HepG2 (cell line): ENCODE measurements at regions not wholly inside any gene's neighbourhood (a gene's known extent, or its start where the extent isn't known, plus 50 kb on each side); places are given as distances from the start of the nearest gene placed in this dataset.

Source experiments
- ATAC-seq: fragments of 200-7000 bp; cut with Tn5 transposase; 3 replicates; pipeline ENCODE4 v1.9.1; 2020; ENCODE audit warnings: mild to moderate bottlenecking, moderate library complexity
- BruUV-seq: library from RNA; stranded (reverse); fragments of 400-500 nt; replicated peaks from 2 replicates; lab custom pipeline; 2021; lab: Mats Ljungman, UMichigan
- CTCF ChIA-PET: fragments of 300-600 bp; formaldehyde crosslinking; extraction: SDS; loops from one replicate; lab custom pipeline; 2021; ENCODE audit warnings: low total read pairs, inconsistent platforms, low intra/inter-chr PET ratio; lab: Yijun Ruan, JAX
- POLR2A ChIA-PET: fragments of 350-600 bp; sonication (Branson Sonifier 250); formaldehyde crosslinking; loops from one replicate; lab custom pipeline; 2020; ENCODE audit warnings: antibody characterized with exemption, inconsistent platforms; lab: Yijun Ruan, JAX
- DNase-seq: peaks from one replicate; pipeline ENCODE4 v3.0.0-alpha.2; 2015; ENCODE audit warnings: low spot score
- FAIRE-seq: peaks from 3 replicates; lab custom pipeline; 2011; peaks lifted over from hg19 to GRCh38; lab: Jason Lieb, UNC
- H2AFZ ChIP-seq: one replicate; pipeline ENCODE4 v1.6.1; 2011; ENCODE audit warnings: low read length, inconsistent platforms
- H3K27ac ChIP-seq: fragments of 300-600 bp; 3 replicates; pipeline ENCODE4 v1.8.0; 2011; ENCODE audit warnings: mixed run types, mild to moderate bottlenecking, mixed read lengths, low read length, inconsistent platforms; ENCODE audit not compliant: insufficient read depth; ENCODE audit errors: extremely low read length
- H3K27me3 ChIP-seq, 2 experiments: fragments of 200-600 bp in 1 of 2; 2 replicates in 1 of 2; 3 replicates in 1 of 2; pipeline versions ENCODE4 v1.6.0 to v1.8.0; 2011; ENCODE audit warnings: low read length in 2 of 2, mild to moderate bottlenecking in 2 of 2, moderate library complexity in 2 of 2, inconsistent platforms in 1 of 2; ENCODE audit not compliant: insufficient read depth in 2 of 2, control insufficient read depth in 1 of 2
- H3K36me3 ChIP-seq, 2 experiments: fragments of 200-600 bp in 1 of 2; replicated peaks in 1 of 2; 2 replicates in 1 of 2; 3 replicates in 1 of 2; pipeline versions ENCODE4 v1.5.1 to v1.8.0; 2011; ENCODE audit warnings: low read length in 2 of 2, inconsistent platforms in 1 of 2; ENCODE audit not compliant: insufficient read depth in 2 of 2, control insufficient read depth in 1 of 2
- H3K4me1 ChIP-seq: 2 replicates; pipeline ENCODE4 v1.5.1; 2012; ENCODE audit warnings: low read length, inconsistent platforms; ENCODE audit not compliant: insufficient read depth
- H3K4me2 ChIP-seq: 2 replicates; pipeline ENCODE4 v1.6.0; 2011; ENCODE audit warnings: low read depth, low read length, inconsistent platforms
- H3K4me3 ChIP-seq, 3 experiments: fragments of 200-600 bp in 1 of 3; sonication (generic), shearing (Covaris generic) in 1 of 3; replicated peaks in 1 of 3; 2 replicates each; pipeline ENCODE4 v1.5.1; 2011 to 2016; ENCODE audit warnings: low read length in 3 of 3, inconsistent platforms in 2 of 3, low read depth in 2 of 3, mild to moderate bottlenecking in 2 of 3, control low read depth in 1 of 3, mixed read lengths in 1 of 3; ENCODE audit not compliant: insufficient read depth in 1 of 3
- H3K79me2 ChIP-seq: one replicate; pipeline ENCODE4 v1.6.1; 2011; ENCODE audit warnings: low read length, inconsistent platforms; ENCODE audit not compliant: insufficient read depth
- H3K9ac ChIP-seq: 2 replicates; pipeline ENCODE4 v1.6.0; 2011; ENCODE audit warnings: mild to moderate bottlenecking, low read depth, low read length, inconsistent platforms; ENCODE audit not compliant: insufficient read depth
- H3K9me3 ChIP-seq: 2 replicates; pipeline ENCODE4 v1.5.1; 2012; ENCODE audit warnings: mild to moderate bottlenecking, low read length
- H4K20me1 ChIP-seq: 2 replicates; pipeline ENCODE4 v1.6.0; 2011; ENCODE audit warnings: inconsistent platforms, mild to moderate bottlenecking, low read length, moderate library complexity; ENCODE audit not compliant: insufficient read depth
- ASH2L ChIP-seq: fragments of 300-600, 200-600 bp; sonication (generic); IDR thresholded peaks from 2 replicates; pipeline ENCODE4 v1.7.0; 2017; ENCODE audit warnings: low read depth, mild to moderate bottlenecking, moderate library complexity, mixed read lengths, low read length; ENCODE audit not compliant: insufficient read length
- DMAP1 ChIP-seq: IDR thresholded peaks from 2 replicates; pipeline ENCODE4 v1.6.1; 2016
- FOXC1 ChIP-seq: sonication (generic); formaldehyde crosslinking; IDR thresholded peaks from 2 replicates; pipeline ENCODE4 v1.8.0; 2022; ENCODE audit warnings: mild to moderate bottlenecking, missing genetic modification reagents, borderline replicate concordance
- JARID2 ChIP-seq: sonication (generic); formaldehyde crosslinking; IDR thresholded peaks from 2 replicates; pipeline ENCODE4 v1.8.1; 2023; ENCODE audit warnings: missing genetic modification reagents, inconsistent platforms; ENCODE audit not compliant: insufficient replicate concordance
- RBFOX2 ChIP-seq: fragments of 200-400 bp; formaldehyde crosslinking; IDR thresholded peaks from 2 replicates; pipeline ENCODE4 v1.6.1; 2017; ENCODE audit warnings: low read depth, mild to moderate bottlenecking, low read length
- RFXANK ChIP-seq: IDR thresholded peaks from 2 replicates; pipeline ENCODE4 v1.6.1; 2016
- ZKSCAN8 ChIP-seq: IDR thresholded peaks from 2 replicates; pipeline ENCODE4 v1.6.1; 2016; ENCODE audit warnings: borderline replicate concordance, missing genetic modification reagents, missing compliant biosample characterization
- ZNF256 ChIP-seq: sonication (generic); formaldehyde crosslinking; conservative IDR thresholded peaks from 2 replicates; pipeline ENCODE4 v1.4.0; 2020; ENCODE audit warnings: missing genetic modification reagents
- ZNF326 ChIP-seq: sonication (generic); formaldehyde crosslinking; IDR thresholded peaks from 2 replicates; pipeline ENCODE4 v1.4.0; 2020; ENCODE audit warnings: missing genetic modification reagents, borderline replicate concordance
- ZNF747 ChIP-seq: sonication (generic); formaldehyde crosslinking; IDR thresholded peaks from 2 replicates; pipeline ENCODE4 v1.8.1; 2023; ENCODE audit warnings: missing genetic modification reagents, mild to moderate bottlenecking, borderline replicate concordance
- WGBS: methylation state at CpG from one replicate; pipeline ENCODE4 v1.1.6; 2017; ENCODE audit warnings: low lambda C conversion rate; 5-methylcytosine and 5-hydroxymethylcytosine counted together
- in situ Hi-C: cut with HindIII; loops from 2 replicates; pipeline ENCODE4 v1.10.0; 2017; ENCODE audit warnings: low pct_unique_long_range_greater_than_20kb; ENCODE audit not compliant: extremely low pct_ligation_motif_present
- intact Hi-C: fragments of 100-400 bp; cut with micrococcal nuclease; formaldehyde crosslinking; loops from one replicate; pipeline ENCODE4 v1.10.0; 2022; ENCODE audit not compliant: unreplicated experiment
- TF ChIP-seq, protein P1 (sequence below): sonication (generic); formaldehyde crosslinking; IDR thresholded peaks from 2 replicates; pipeline ENCODE4 v1.8.0; 2023; ENCODE audit warnings: mild to moderate bottlenecking, missing genetic modification reagents
- TF ChIP-seq, protein P2 (sequence below): sonication (generic); formaldehyde crosslinking; IDR thresholded peaks from 2 replicates; pipeline ENCODE4 v1.5.0; 2020; ENCODE audit warnings: mild to moderate bottlenecking, missing genetic modification reagents, borderline replicate concordance

DNA sequence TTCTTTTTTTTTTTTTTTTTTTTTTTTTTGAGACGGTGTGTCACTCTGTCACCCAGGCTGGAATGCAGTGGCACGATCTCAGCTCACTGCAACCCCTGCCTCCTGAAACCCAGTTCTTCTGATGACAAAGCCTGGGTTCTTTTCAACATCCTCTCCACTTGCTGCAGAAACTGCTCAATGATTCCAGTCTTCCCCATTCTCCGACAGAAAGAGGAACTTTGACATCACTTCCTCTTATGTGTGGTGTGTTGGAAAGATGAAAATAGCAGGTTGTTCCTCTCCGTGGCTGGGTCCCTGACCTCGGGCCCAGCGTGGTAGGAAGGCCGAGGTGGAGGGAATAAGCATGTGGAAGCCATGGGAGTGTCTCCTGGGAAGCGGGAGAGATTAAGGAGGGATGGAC, 198.4 kb downstream of the PHETA1 start (continued):
- TF ChIP-seq, protein P1, sequence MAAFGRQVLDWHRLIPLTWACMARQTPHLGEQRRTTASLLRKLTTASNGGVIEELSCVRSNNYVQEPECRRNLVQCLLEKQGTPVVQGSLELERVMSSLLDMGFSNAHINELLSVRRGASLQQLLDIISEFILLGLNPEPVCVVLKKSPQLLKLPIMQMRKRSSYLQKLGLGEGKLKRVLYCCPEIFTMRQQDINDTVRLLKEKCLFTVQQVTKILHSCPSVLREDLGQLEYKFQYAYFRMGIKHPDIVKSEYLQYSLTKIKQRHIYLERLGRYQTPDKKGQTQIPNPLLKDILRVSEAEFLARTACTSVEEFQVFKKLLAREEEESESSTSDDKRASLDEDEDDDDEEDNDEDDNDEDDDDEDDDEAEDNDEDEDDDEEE, result no peak
- TF ChIP-seq JARID2 (CRISPR knock-in tag), result no peak
- TF ChIP-seq ZNF747, result no peak
- TF ChIP-seq, protein P2, sequence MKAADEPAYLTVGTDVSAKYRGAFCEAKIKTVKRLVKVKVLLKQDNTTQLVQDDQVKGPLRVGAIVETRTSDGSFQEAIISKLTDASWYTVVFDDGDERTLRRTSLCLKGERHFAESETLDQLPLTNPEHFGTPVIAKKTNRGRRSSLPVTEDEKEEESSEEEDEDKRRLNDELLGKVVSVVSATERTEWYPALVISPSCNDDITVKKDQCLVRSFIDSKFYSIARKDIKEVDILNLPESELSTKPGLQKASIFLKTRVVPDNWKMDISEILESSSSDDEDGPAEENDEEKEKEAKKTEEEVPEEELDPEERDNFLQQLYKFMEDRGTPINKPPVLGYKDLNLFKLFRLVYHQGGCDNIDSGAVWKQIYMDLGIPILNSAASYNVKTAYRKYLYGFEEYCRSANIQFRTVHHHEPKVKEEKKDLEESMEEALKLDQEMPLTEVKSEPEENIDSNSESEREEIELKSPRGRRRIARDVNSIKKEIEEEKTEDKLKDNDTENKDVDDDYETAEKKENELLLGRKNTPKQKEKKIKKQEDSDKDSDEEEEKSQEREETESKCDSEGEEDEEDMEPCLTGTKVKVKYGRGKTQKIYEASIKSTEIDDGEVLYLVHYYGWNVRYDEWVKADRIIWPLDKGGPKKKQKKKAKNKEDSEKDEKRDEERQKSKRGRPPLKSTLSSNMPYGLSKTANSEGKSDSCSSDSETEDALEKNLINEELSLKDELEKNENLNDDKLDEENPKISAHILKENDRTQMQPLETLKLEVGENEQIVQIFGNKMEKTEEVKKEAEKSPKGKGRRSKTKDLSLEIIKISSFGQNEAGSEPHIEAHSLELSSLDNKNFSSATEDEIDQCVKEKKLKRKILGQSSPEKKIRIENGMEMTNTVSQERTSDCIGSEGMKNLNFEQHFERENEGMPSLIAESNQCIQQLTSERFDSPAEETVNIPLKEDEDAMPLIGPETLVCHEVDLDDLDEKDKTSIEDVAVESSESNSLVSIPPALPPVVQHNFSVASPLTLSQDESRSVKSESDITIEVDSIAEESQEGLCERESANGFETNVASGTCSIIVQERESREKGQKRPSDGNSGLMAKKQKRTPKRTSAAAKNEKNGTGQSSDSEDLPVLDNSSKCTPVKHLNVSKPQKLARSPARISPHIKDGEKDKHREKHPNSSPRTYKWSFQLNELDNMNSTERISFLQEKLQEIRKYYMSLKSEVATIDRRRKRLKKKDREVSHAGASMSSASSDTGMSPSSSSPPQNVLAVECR (CRISPR knock-in tag), result no peak
- no peak for TF ChIP-seq DMAP1 (CRISPR knock-in tag)
- no peak for TF ChIP-seq ZKSCAN8 (CRISPR knock-in tag)
- TF ChIP-seq ASH2L, result no peak
- no peak for TF ChIP-seq ZNF326
- TF ChIP-seq, all 625 proteins: peak for 0

DNA sequence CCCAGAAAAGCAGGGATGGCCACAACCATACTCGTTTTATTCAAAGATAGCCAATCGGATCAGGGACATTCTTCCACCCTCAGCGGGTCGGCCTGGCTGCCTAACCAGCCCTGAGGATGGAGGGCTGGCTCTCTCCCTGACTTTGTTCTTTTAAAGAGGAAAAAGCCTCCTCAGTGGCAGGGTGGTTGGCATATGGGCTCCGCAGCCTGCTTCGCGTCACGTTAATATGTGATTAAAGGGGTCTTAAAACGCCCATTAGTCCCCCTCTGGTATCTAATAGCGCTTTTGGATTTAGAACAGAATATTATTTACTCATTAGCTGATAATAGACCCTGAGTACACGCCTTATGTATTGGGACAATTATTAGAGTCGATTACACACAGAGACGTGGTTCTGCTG, 199.4 kb downstream of the PHETA1 start:
- intact Hi-C loops, result no loop called here
- Histone ChIP-seq H3K36me3 (no peaks in the 10 kb centered on the region), H3K27ac (no peak overlapping the region), H3K4me1 (no peaks in the 10 kb centered on the region), H3K4me2 (no peak overlapping the region), H2AFZ (no peak overlapping the region), H3K9me3 (no peaks in the 10 kb centered on the region), H3K27me3 (peaks cover 8 to 29% of the 10 kb centered on the region in 2 experiments; a peak in 4 of 5 replicates), H3K4me3 (no peak overlapping the region), H3K9ac (no peak overlapping the region), H4K20me1 (no peaks in the 10 kb centered on the region), H3K79me2 (no peaks in the 10 kb centered on the region)
- no TSS peak for BruUV-seq
- FAIRE-seq (no peak), DNase-seq (no peak), ATAC-seq (no peak)
- CTCF ChIA-PET, result no interaction called here
- POLR2A ChIA-PET, result no interaction called here
- in situ Hi-C loops, result no loop called here
- no peak for TF ChIP-seq ZNF256
- TF ChIP-seq RBFOX2, result no peak
- TF ChIP-seq FOXC1 (CRISPR knock-in tag), result no peak
- no peak for TF ChIP-seq RFXANK
- WGBS, result 31% methylated on average over 11 of the region's 13 CpGs
